ENCODE measurements at regions not wholly inside any gene's neighbourhood (a gene's known extent, or its start where the extent isn't known, plus 50 kb on each side); places are given as distances from the start of the nearest gene placed in this dataset.
"Not testable (repeated sequence)": the region's sequence is repeated elsewhere in the genome, so short reads cannot be mapped to it uniquely, and the experiment has no call there.

DNA sequence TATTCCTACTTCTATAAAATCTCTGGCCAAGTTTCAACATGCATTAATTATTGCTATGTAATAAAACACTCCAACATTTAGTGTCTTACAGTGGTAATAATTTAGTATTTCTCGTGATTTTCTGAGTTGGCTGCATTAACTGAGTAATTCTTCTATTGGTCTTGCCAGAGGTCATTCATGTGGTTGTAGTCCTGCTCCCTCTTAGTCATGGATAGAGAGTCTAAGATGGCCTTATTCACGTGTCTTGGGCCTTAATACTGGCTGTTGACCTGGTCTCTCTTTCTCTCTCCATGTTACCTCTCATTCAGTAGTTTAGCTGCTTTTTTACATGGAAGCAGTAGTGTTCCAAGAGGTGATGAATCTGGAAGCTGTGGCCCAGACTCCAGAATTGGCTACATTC is 140.1 kb upstream of the ZBTB20 start:
- H3K4me3 ChIP-seq (ENCODE audit: low read depth, poor library complexity, severe bottlenecking), result no peak overlapping the region
- WGBS, 2 donors, result 58 to 64% methylated on average over 2 of the region's 2 CpGs
- intact Hi-C loops (cut with DNase I; ENCODE audit: low total_unique reads), result no loop called here
- no peak for DNase-seq (ENCODE audit: low spot score in 2 of 2)
- TF ChIP-seq POLR2A (IDR thresholded peaks at IDR 0.05), result no peak
- TF ChIP-seq, protein P1, sequence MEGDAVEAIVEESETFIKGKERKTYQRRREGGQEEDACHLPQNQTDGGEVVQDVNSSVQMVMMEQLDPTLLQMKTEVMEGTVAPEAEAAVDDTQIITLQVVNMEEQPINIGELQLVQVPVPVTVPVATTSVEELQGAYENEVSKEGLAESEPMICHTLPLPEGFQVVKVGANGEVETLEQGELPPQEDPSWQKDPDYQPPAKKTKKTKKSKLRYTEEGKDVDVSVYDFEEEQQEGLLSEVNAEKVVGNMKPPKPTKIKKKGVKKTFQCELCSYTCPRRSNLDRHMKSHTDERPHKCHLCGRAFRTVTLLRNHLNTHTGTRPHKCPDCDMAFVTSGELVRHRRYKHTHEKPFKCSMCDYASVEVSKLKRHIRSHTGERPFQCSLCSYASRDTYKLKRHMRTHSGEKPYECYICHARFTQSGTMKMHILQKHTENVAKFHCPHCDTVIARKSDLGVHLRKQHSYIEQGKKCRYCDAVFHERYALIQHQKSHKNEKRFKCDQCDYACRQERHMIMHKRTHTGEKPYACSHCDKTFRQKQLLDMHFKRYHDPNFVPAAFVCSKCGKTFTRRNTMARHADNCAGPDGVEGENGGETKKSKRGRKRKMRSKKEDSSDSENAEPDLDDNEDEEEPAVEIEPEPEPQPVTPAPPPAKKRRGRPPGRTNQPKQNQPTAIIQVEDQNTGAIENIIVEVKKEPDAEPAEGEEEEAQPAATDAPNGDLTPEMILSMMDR (IDR thresholded peaks at IDR 0.05), result no peak

DNA sequence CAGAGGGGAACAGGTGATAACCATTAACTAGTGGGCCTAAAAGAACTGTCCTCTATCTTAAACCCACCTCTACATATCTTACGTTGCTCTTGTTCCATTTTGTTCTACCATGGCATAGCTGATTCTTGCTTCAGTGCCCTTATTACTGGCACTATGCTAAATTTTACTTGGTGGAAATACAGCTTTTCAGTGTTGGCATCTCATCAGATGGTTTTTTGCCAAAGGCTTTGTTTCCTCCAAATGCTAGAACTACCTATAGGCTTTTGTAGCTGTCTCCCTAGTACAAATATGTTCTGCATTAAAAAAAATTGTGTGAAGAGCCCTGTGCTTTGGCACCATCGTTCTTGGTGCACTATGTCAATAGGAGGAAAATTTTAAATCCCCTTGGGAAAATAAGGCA is 145.0 kb upstream of the ZBTB20 start:
- intact Hi-C loops (cut with DNase I; ENCODE audit: low total_unique reads), result no loop called here
- 86% methylated on average over 2 of the region's 2 CpGs for WGBS, 2 donors
- TF ChIP-seq POLR2A (IDR thresholded peaks at IDR 0.05), result no peak
- TF ChIP-seq, protein P1 (IDR thresholded peaks at IDR 0.05), result no peak
- no peak for DNase-seq (ENCODE audit: low spot score in 2 of 2)
- no peak overlapping the region for H3K4me3 ChIP-seq (ENCODE audit: low read depth, poor library complexity, severe bottlenecking)

DNA sequence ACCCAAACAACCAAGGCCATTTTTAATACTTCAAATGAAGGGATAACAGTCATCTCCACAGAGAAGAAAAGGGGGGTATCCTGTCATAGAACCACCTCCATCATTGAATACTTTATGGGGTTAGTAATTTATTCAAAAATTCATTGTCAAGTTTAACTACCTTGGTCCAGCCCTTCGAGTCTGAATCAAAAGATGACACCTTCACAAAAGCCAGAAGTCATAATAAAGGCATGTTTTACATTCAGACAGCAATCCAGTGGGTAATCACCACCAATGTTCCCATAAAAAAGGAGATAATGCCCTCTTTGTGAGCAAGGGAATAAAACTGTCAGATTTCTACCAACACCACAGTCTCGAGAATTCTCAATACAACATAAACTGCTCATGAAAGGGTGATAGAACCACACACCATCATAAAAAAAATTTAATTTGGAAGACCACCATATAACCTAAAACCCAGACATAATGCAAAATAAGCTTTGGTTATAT is 145.6 kb upstream of the ZBTB20 start:
- DNase-seq (ENCODE audit: low spot score in 2 of 2), result no peak
- TF ChIP-seq POLR2A (IDR thresholded peaks at IDR 0.05), result no peak
- TF ChIP-seq, protein P1 (IDR thresholded peaks at IDR 0.05), result no peak
- H3K4me3 ChIP-seq (ENCODE audit: low read depth, poor library complexity, severe bottlenecking), result no peak overlapping the region
- 75 to 78% methylated on average over 2 of the region's 2 CpGs for WGBS, 2 donors
- intact Hi-C loops (cut with DNase I; ENCODE audit: low total_unique reads), result no loop called here

- WGBS, 2 donors, result 68 to 70% methylated on average over 1 of the region's 1 CpG
- intact Hi-C loops (cut with DNase I; ENCODE audit: low total_unique reads), result no loop called here
These were observed 146.2 kb upstream of the ZBTB20 start for GRCh38 chr3:115293321-115293720.

GRCh38 chr3:115301364-115301860 is 154.3 kb upstream of the ZBTB20 start:
- H3K4me3 ChIP-seq (ENCODE audit: low read depth, poor library complexity, severe bottlenecking), result no peak overlapping the region
- TF ChIP-seq, protein P1 (IDR thresholded peaks at IDR 0.05), result no peak
- TF ChIP-seq POLR2A (IDR thresholded peaks at IDR 0.05), result no peak
- WGBS, 2 donors, result 65 to 73% methylated on average over 4 of the region's 4 CpGs
- no peak for DNase-seq (ENCODE audit: low spot score in 2 of 2)
- intact Hi-C loops (cut with DNase I; ENCODE audit: low total_unique reads), result no loop called here

More at GRCh38 chr3:115293321-115293720, 146.2 kb upstream of the ZBTB20 start:
- no peak for TF ChIP-seq POLR2A (IDR thresholded peaks at IDR 0.05)
- no peak overlapping the region for H3K4me3 ChIP-seq (ENCODE audit: low read depth, poor library complexity, severe bottlenecking)
- no peak for DNase-seq (ENCODE audit: low spot score in 2 of 2)

- 78 to 81% methylated on average over 18 of the region's 20 CpGs for WGBS, 2 donors
- intact Hi-C loops (cut with DNase I; ENCODE audit: low total_unique reads); H3K4me3 ChIP-seq (ENCODE audit: low read depth, poor library complexity, severe bottlenecking); DNase-seq (ENCODE audit: low spot score in 2 of 2): not testable (repeated sequence)
These were observed 170.9 kb upstream of the ZBTB20 start for GRCh38 chr3:115317953-115318352.

- WGBS, 2 donors, result 67 to 68% methylated on average over 3 of the region's 3 CpGs
- no peak for DNase-seq (ENCODE audit: low spot score in 2 of 2)
- intact Hi-C loops (cut with DNase I; ENCODE audit: low total_unique reads), result no loop called here
- no peak for TF ChIP-seq POLR2A (IDR thresholded peaks at IDR 0.05)
- TF ChIP-seq, protein P1 (IDR thresholded peaks at IDR 0.05), result no peak
- H3K4me3 ChIP-seq (ENCODE audit: low read depth, poor library complexity, severe bottlenecking), result no peak overlapping the region
These were observed 174.3 kb upstream of the ZBTB20 start for GRCh38 chr3:115321400-115321805.
